ENCODE measurements at regions not wholly inside any gene's neighbourhood (a gene's known extent, or its start where the extent isn't known, plus 50 kb on each side); places are given as distances from the start of the nearest gene placed in this dataset.
"Not testable (repeated sequence)": the region's sequence is repeated elsewhere in the genome, so short reads cannot be mapped to it uniquely, and the experiment has no call there.

DNA sequence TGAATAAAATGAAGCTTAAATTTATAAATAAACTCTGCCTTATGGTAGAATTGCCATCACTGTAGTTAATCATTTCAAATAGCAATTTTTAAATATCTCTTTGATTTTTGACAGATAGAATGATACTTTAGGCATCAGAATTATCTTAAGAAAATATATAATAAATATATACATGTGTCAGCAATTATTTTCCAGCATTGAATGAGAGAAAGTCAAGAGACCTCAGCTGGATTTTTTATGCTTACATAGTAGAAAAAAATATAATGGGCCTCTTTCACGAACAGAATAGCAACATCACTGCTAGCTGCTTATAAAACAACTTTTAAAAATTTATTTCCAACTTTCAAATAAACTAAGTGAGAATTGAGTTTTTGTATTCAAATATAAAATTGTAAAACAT lies 424.0 kb upstream of the MAGEB16 start:
- no peaks in the 10 kb centered on the region for H3K36me3 ChIP-seq
- intact Hi-C loops (cut with DNase I): no loop called here
- no peaks in the 10 kb centered on the region for H3K9me3 ChIP-seq
- ATAC-seq: no peak
- no peak overlapping the region for H3K4me3 ChIP-seq
- H3K4me1 ChIP-seq: no peaks in the 10 kb centered on the region
- H3K27ac ChIP-seq: no peak overlapping the region
- no peaks in the 10 kb centered on the region for H3K27me3 ChIP-seq (ENCODE audit: low read depth)
- no peak for DNase-seq
- TF ChIP-seq CTCF (IDR thresholded peaks at IDR 0.05): no peak

DNA sequence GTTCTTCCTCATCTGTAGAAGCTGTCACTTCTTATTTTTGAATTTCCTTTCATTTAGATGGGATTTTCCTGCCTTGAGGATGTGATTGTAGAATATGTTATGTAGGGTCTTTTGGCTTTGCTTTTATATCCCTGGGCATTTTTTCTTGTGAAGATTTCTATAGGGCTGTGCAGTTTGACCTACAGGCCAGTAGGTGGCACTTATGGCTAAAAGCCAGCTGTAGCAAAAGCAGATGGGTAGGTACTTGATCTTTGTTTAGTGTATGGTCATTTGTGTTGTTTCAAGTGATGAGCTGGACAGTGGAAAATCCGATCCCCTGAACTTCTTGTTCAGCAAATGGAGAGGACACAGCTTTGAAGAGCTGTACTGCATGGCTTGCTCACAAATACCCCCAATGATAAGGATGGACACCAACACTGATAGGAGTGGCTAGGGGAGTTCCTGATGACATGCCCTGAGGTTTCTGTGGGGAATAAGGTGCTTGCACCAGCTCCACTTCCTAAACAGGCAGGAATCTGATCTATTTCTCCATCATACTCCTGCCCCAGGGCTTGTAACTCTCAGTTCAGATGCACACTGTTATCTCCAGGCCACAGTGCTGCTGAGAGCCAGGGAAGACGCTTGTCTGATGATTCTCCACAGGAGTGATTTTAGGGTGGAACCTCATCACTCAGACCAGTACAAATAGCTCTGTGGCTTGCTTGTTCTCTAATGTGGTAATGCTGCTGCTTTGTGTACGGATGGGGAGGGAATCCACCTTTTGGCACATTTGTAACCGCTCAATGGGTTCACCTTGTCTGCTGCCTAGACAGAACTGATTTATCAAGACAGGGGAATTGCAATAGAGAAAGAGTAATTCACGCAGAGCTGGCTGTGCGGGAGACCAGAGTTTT lies 417.1 kb upstream of the MAGEB16 start:
- ATAC-seq (no peak), DNase-seq (no peak)
- TF ChIP-seq CTCF (IDR thresholded peaks at IDR 0.05): peak; percentile 47
- no peaks in the 10 kb centered on the region for H3K27me3 ChIP-seq (ENCODE audit: low read depth)
- H3K36me3 ChIP-seq: no peaks in the 10 kb centered on the region
- intact Hi-C loops (cut with DNase I): no loop called here
- no peaks in the 10 kb centered on the region for H3K9me3 ChIP-seq
- H3K4me3 ChIP-seq: no peak overlapping the region
- no peaks in the 10 kb centered on the region for H3K4me1 ChIP-seq
- H3K27ac ChIP-seq: no peak overlapping the region

DNA sequence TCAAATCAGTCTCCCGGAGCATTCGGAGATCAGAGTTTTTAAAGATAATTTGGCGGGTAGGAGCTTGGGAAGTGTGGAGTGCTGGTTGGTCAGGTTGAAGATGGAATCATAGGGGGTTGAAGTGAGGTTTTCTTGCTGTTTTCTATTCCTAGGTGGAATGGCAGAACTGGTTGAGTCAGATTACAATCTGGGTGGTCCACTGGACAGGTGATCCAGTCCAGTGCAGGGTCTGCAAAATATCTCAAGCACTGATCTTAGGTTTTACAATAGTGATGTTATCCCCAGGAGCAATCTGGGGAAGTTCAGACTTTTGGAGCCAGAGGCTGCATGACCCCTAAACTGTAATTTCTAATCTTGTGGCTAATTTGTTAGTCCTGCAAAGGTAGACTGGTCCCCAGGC lies 416.4 kb upstream of the MAGEB16 start:
- H3K9me3 ChIP-seq; H3K27ac ChIP-seq; ATAC-seq; H3K27me3 ChIP-seq (ENCODE audit: low read depth); DNase-seq; H3K4me3 ChIP-seq; H3K4me1 ChIP-seq; H3K36me3 ChIP-seq; intact Hi-C loops (cut with DNase I): not testable (repeated sequence)

DNA sequence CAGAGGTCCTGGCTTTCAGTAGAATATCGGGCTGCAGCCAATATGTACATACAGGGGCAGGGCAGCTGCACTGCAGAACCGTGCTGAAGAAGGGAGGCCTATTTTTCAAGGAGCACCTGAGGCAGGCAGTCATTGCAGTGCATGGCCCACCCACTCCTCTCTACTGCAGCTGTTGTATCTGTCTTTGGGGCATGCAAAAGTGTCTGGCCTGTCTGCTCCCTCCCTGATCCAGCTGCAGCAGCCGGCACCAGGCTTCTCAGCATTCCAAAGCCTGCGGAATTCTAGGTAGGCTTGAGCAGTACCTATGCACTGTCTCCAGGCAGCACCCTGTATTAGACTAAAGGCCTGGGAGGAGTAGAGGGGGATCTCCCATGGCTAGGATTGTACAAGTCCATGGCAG lies 415.2 kb upstream of the MAGEB16 start:
- Histone ChIP-seq H3K4me1 (no peaks in the 10 kb centered on the region), H3K36me3 (no peaks in the 10 kb centered on the region), H3K4me3 (no peak overlapping the region), H3K27me3 (ENCODE audit: low read depth) (no peaks in the 10 kb centered on the region), H3K27ac (no peak overlapping the region), H3K9me3 (no peaks in the 10 kb centered on the region)
- no peak for DNase-seq
- TF ChIP-seq CTCF (IDR thresholded peaks at IDR 0.05): no peak
- no peak for ATAC-seq
- intact Hi-C loops (cut with DNase I): no loop called here

GRCh38 chrX:35392232-35392631 lies 405.9 kb upstream of the MAGEB16 start:
- TF ChIP-seq CTCF (IDR thresholded peaks at IDR 0.05): no peak
- DNase-seq: no peak
- Histone ChIP-seq H3K27ac (no peak overlapping the region), H3K4me3 (no peak overlapping the region), H3K9me3 (no peaks in the 10 kb centered on the region), H3K27me3 (ENCODE audit: low read depth) (no peaks in the 10 kb centered on the region), H3K4me1 (no peaks in the 10 kb centered on the region), H3K36me3 (no peaks in the 10 kb centered on the region)
- intact Hi-C loops (cut with DNase I): no loop called here
- no peak for ATAC-seq

DNA sequence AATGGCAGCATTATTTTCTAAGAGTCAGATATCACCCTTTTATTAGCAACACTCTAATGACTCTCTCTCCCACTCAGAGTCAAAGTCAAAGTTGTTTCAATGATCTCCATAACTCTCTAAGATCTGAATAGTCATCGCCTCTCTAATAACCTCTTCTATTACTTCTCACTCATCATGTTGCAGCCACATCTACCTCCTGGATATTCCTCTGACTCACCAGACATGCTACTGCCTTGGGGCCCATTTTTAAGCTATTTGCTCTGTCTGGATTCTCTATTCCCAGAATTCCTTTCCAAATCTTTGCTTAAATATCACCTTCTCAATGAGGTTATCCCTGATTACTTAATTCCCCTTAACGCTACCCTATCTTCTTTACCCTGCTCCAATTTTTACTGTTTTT lies 391.8 kb upstream of the MAGEB16 start:
- Histone ChIP-seq H3K27ac (no peak overlapping the region), H3K9me3 (no peaks in the 10 kb centered on the region), H3K27me3 (ENCODE audit: low read depth) (no peaks in the 10 kb centered on the region), H3K36me3 (no peaks in the 10 kb centered on the region), H3K4me1 (no peaks in the 10 kb centered on the region), H3K4me3 (no peak overlapping the region)
- ATAC-seq: no peak
- intact Hi-C loops (cut with DNase I): no loop called here
- DNase-seq: no peak
- no peak for TF ChIP-seq CTCF (IDR thresholded peaks at IDR 0.05)

Measured in lower lobe of right lung (tissue), 2 donors.